ENCODE measurements at regions not wholly inside any gene's neighbourhood (a gene's known extent, or its start where the extent isn't known, plus 50 kb on each side); places are given as distances from the start of the nearest gene placed in this dataset.
A peak's percentile ranks its signal among the peaks of the same experiment; 100 is the strongest.
"Not testable (repeated sequence)": the region's sequence is repeated elsewhere in the genome, so short reads cannot be mapped to it uniquely, and the experiment has no call there.

GRCh38 chr4:1523907-1524636 is 117.8 kb upstream of the NKX1-1 start:
- no peak for DNase-seq (ENCODE audit: low read depth in 1 of 2, low spot score in 1 of 2)
- no peak for TF ChIP-seq CTCF (IDR thresholded peaks at IDR 0.05; ENCODE audit: low read depth, low read length)
- Histone ChIP-seq H3K9me3 (ENCODE audit: low read depth) (no peaks in the 10 kb centered on the region), H3K27ac (no peak overlapping the region), H3K36me3 (no peaks in the 10 kb centered on the region), H3K4me1 (ENCODE audit: low read depth) (no peaks in the 10 kb centered on the region), H3K4me3 (no peak overlapping the region), H3K27me3 (peaks cover 53% of the 10 kb centered on the region)

GRCh38 chr4:1523506-1523905 is 117.3 kb upstream of the NKX1-1 start:
- Histone ChIP-seq H3K27ac (no peak overlapping the region), H3K27me3 (peaks cover 47% of the 10 kb centered on the region), H3K4me1 (ENCODE audit: low read depth) (no peaks in the 10 kb centered on the region), H3K9me3 (ENCODE audit: low read depth) (no peaks in the 10 kb centered on the region), H3K36me3 (no peaks in the 10 kb centered on the region), H3K4me3 (no peak overlapping the region)
- no peak for TF ChIP-seq CTCF (IDR thresholded peaks at IDR 0.05; ENCODE audit: low read depth, low read length)
- DNase-seq (ENCODE audit: low read depth in 1 of 2, low spot score in 1 of 2): no peak

GRCh38 chr4:1523033-1523432 is 116.8 kb upstream of the NKX1-1 start:
- Histone ChIP-seq H3K27me3 (peaks cover 43% of the 10 kb centered on the region), H3K9me3 (ENCODE audit: low read depth) (no peaks in the 10 kb centered on the region), H3K36me3 (no peaks in the 10 kb centered on the region), H3K27ac (no peak overlapping the region), H3K4me3 (no peak overlapping the region), H3K4me1 (ENCODE audit: low read depth) (no peaks in the 10 kb centered on the region)
- no peak for DNase-seq (ENCODE audit: low read depth in 1 of 2, low spot score in 1 of 2)
- TF ChIP-seq CTCF (IDR thresholded peaks at IDR 0.05; ENCODE audit: low read depth, low read length): no peak

GRCh38 chr4:1522606-1523005 is 116.4 kb upstream of the NKX1-1 start:
- H3K9me3 ChIP-seq (ENCODE audit: low read depth): no peaks in the 10 kb centered on the region

GRCh38 chr4:1521821-1522361 is 115.6 kb upstream of the NKX1-1 start:
- H3K4me1 ChIP-seq (ENCODE audit: low read depth): no peaks in the 10 kb centered on the region
- peaks cover 36% of the 10 kb centered on the region for H3K27me3 ChIP-seq
- no peaks in the 10 kb centered on the region for H3K9me3 ChIP-seq (ENCODE audit: low read depth)
- DNase-seq (ENCODE audit: low read depth in 1 of 2, low spot score in 1 of 2): no peak
- TF ChIP-seq CTCF (IDR thresholded peaks at IDR 0.05; ENCODE audit: low read depth, low read length): no peak
- no peak overlapping the region for H3K4me3 ChIP-seq
- no peak overlapping the region for H3K27ac ChIP-seq
- H3K36me3 ChIP-seq: no peaks in the 10 kb centered on the region

More at GRCh38 chr4:1522606-1523005, 116.4 kb upstream of the NKX1-1 start:
- DNase-seq (ENCODE audit: low read depth in 1 of 2, low spot score in 1 of 2): no peak
- H3K27me3 ChIP-seq: peaks cover 39% of the 10 kb centered on the region
- H3K36me3 ChIP-seq: no peaks in the 10 kb centered on the region
- H3K4me1 ChIP-seq (ENCODE audit: low read depth): no peaks in the 10 kb centered on the region
- TF ChIP-seq CTCF (IDR thresholded peaks at IDR 0.05; ENCODE audit: low read depth, low read length): no peak
- H3K4me3 ChIP-seq: no peak overlapping the region
- H3K27ac ChIP-seq: no peak overlapping the region

- H3K9me3 ChIP-seq (ENCODE audit: low read depth); H3K4me1 ChIP-seq (ENCODE audit: low read depth); H3K4me3 ChIP-seq; H3K27ac ChIP-seq; H3K36me3 ChIP-seq: not testable (repeated sequence)
- peak; percentile 35 to 69 for DNase-seq (ENCODE audit: low read depth in 1 of 2, low spot score in 1 of 2)
- peaks cover 31% of the 10 kb centered on the region for H3K27me3 ChIP-seq
These were observed 114.7 kb upstream of the NKX1-1 start for GRCh38 chr4:1520795-1521576.

Measured in cardiac muscle cell (in vitro differentiated cells and primary cell).